ENCODE measurements at regions not wholly inside any gene's neighbourhood (a gene's known extent, or its start where the extent isn't known, plus 50 kb on each side); places are given as distances from the start of the nearest gene placed in this dataset.

DNA sequence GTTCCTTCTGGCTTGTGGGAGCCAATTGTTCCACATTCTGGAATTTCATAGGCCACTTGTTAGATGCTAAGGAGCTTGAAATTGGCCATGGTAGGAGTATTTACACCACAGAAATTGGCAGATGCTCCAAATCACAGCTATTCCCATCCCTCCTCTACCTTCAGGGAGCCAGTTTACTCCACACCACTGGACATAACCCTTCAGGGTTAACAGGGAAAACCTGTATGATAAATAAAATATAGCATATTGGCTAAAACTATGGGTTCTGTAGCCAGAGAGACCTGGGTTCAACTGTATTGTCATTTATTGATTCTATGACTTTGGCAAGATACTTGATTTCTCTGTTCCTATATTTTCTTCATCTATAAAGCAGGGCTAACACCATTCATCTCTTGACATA, 384.2 kb upstream of the PROK2 start:
- no peak for DNase-seq (ENCODE audit: low spot score in 2 of 2)
- H3K27me3 ChIP-seq, result no peaks in the 10 kb centered on the region

DNA sequence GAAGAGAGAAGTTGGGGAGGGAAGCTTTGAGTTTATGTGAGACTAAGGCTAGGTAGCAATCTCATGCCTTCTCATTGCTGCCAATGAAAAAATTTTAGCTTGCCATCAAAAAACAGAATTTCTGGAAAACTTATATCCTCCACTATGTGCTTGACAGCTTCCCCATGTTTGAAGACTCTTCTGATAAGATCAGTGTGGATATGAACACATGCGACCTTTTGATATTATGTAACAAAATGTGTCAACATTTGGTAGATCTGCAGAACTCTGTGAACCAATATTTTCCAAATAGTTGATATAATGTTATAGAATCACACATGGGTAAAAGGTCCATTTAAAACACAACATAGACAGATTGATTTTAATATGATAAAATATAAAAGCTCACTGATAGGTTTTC, 380.9 kb upstream of the PROK2 start:
- WGBS, 2 donors, result 94 to 100% methylated on average over 1 of the region's 1 CpG
- Histone ChIP-seq H3K27ac (no peak overlapping the region), H3K27me3 (no peaks in the 10 kb centered on the region), H3K4me1 (peaks cover 0 to 16% (median 0%) of the 10 kb centered on the region in 4 donors), H3K36me3 (no peaks in the 10 kb centered on the region), H3K9me3 (peaks cover 0 to 4% (median 0%) of the 10 kb centered on the region in 4 donors), H3K4me3 (no peak overlapping the region)
- DNase-seq (ENCODE audit: low spot score in 2 of 2), result no peak
- TF ChIP-seq EP300 (IDR thresholded peaks at IDR 0.05), result no peak
- no peak for TF ChIP-seq POLR2A (IDR thresholded peaks at IDR 0.05)
- TF ChIP-seq, protein P1, sequence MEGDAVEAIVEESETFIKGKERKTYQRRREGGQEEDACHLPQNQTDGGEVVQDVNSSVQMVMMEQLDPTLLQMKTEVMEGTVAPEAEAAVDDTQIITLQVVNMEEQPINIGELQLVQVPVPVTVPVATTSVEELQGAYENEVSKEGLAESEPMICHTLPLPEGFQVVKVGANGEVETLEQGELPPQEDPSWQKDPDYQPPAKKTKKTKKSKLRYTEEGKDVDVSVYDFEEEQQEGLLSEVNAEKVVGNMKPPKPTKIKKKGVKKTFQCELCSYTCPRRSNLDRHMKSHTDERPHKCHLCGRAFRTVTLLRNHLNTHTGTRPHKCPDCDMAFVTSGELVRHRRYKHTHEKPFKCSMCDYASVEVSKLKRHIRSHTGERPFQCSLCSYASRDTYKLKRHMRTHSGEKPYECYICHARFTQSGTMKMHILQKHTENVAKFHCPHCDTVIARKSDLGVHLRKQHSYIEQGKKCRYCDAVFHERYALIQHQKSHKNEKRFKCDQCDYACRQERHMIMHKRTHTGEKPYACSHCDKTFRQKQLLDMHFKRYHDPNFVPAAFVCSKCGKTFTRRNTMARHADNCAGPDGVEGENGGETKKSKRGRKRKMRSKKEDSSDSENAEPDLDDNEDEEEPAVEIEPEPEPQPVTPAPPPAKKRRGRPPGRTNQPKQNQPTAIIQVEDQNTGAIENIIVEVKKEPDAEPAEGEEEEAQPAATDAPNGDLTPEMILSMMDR (IDR thresholded peaks at IDR 0.05), result no peak

More for the DNA sequence above, 384.2 kb upstream of the PROK2 start:
- H3K27ac ChIP-seq, result no peak overlapping the region
- H3K4me1 ChIP-seq, result peaks cover 5 to 34% (median 22%) of the 10 kb centered on the region in 4 donors
- TF ChIP-seq, protein P1 (IDR thresholded peaks at IDR 0.05), result no peak
- no peak for TF ChIP-seq EP300 (IDR thresholded peaks at IDR 0.05)
- no peak overlapping the region for H3K4me3 ChIP-seq
- no peaks in the 10 kb centered on the region for H3K36me3 ChIP-seq
- H3K9me3 ChIP-seq, result peaks cover 0 to 4% (median 0%) of the 10 kb centered on the region in 4 donors

DNA sequence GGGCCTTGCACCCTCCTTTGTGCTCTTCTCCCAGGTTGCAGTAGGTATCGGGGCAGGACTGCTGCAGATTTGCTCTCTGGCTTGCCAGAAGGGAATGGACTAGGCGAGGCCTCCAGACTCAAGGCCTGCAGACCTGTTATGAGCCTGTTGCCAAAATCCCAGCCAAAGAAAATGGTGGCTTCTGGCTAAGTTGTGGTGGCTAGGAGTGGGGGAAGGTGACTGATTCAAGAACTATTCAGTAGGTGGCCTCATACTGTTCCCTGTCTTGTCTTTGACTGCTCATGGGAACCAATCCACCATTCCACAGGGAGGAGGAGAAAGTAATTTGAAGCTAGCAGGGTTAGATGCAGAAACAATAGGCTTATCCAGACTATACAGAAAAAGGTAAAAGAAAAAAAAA, 380.4 kb upstream of the PROK2 start:
- WGBS, 2 donors, result 94 to 100% methylated on average over 2 of the region's 2 CpGs
- Histone ChIP-seq H3K27me3 (no peaks in the 10 kb centered on the region), H3K4me3 (no peak overlapping the region), H3K4me1 (peaks cover 0 to 14% (median 0%) of the 10 kb centered on the region in 4 donors), H3K36me3 (no peaks in the 10 kb centered on the region), H3K9me3 (peaks cover 0 to 4% (median 0%) of the 10 kb centered on the region in 4 donors), H3K27ac (no peak overlapping the region)
- DNase-seq (ENCODE audit: low spot score in 2 of 2), result no peak
- no peak for TF ChIP-seq POLR2A (IDR thresholded peaks at IDR 0.05)
- TF ChIP-seq, protein P1 (IDR thresholded peaks at IDR 0.05), result no peak

DNA sequence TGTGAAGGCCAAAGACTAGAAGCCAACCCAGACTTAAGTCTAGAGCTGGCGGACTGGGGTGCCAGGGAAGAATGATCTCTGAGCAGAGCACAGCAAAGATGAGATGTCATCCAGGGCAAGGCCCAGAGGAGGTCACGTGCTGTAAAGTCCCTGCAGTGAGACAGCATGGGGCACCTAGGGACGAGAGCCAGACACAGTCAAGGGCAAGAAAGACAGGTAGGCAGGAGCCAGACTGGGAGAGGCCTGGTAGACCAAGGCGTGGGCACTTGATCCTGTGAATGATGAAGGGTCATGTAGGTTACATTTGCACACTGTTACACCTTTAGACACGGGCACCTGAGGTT, 379.7 kb upstream of the PROK2 start:
- TF ChIP-seq EP300 (IDR thresholded peaks at IDR 0.05), result no peak
- TF ChIP-seq, protein P1 (IDR thresholded peaks at IDR 0.05), result no peak
- no peak for TF ChIP-seq POLR2A (IDR thresholded peaks at IDR 0.05)
- Histone ChIP-seq H3K9me3 (peaks cover 0 to 4% (median 0%) of the 10 kb centered on the region in 4 donors), H3K27me3 (no peaks in the 10 kb centered on the region), H3K4me3 (no peak overlapping the region), H3K27ac (no peak overlapping the region), H3K36me3 (no peaks in the 10 kb centered on the region), H3K4me1 (peaks cover 0 to 14% (median 0%) of the 10 kb centered on the region in 4 donors)
- WGBS, 2 donors, result 80 to 95% methylated on average over 5 of the region's 5 CpGs
- DNase-seq (ENCODE audit: low spot score in 2 of 2), result no peak

DNA sequence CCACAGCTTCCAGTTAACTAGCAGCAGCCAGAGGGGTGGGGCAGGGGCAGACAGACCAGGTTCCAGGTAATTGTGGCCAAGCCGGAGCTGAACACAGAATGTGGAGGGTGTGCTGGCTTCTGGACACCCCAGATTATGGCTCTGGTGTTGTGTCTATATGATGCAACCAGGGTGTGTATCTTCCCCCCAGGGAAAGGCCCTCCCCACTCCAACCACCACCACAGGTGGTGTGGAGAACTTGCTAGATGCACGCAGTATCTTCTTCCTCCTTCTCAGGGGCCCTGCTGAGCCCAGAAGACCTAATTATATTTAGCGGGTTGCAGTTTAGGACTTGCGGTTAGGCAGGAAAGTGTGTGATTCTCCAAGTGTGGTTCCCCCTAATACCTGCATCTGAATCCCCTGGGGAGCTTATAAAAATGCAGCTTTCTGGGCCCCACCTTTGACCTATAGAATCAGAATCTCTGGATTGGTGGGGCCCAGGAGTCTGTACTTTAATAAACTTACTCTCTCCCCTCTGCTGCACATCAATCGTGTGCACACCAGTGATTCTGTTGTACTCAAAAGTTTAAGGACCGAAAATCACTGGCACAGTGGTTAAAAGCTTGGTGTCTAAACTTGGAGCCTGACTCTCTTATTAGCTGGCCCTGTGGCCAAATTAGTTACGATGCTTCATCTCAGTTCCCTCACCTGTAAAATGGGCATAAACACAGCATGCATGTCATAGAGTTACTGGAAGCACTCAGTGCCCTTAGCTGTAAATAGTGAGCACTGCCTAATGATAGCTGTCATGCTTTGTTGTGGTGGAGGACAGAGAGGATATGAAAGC, 379.1 kb upstream of the PROK2 start:
- H3K4me1 ChIP-seq, result peaks cover 0 to 14% (median 0%) of the 10 kb centered on the region in 4 donors
- no peaks in the 10 kb centered on the region for H3K27me3 ChIP-seq
- WGBS, 2 donors, result 92 to 93% methylated on average over 7 of the region's 7 CpGs
- no peak overlapping the region for H3K27ac ChIP-seq
- no peaks in the 10 kb centered on the region for H3K36me3 ChIP-seq
- no peak overlapping the region for H3K4me3 ChIP-seq
- H3K9me3 ChIP-seq, result no peaks in the 10 kb centered on the region
- DNase-seq (ENCODE audit: low spot score in 2 of 2), result no peak
- TF ChIP-seq, protein P1 (IDR thresholded peaks at IDR 0.05), result no peak
- no peak for TF ChIP-seq EP300 (IDR thresholded peaks at IDR 0.05)
- TF ChIP-seq POLR2A (IDR thresholded peaks at IDR 0.05), result no peak
